ENCODE measurements at regions not wholly inside any gene's neighbourhood (a gene's known extent, or its start where the extent isn't known, plus 50 kb on each side); places are given as distances from the start of the nearest gene placed in this dataset.
A peak's percentile ranks its signal among the peaks of the same experiment; 100 is the strongest.
"Not testable (repeated sequence)": the region's sequence is repeated elsewhere in the genome, so short reads cannot be mapped to it uniquely, and the experiment has no call there.

DNA sequence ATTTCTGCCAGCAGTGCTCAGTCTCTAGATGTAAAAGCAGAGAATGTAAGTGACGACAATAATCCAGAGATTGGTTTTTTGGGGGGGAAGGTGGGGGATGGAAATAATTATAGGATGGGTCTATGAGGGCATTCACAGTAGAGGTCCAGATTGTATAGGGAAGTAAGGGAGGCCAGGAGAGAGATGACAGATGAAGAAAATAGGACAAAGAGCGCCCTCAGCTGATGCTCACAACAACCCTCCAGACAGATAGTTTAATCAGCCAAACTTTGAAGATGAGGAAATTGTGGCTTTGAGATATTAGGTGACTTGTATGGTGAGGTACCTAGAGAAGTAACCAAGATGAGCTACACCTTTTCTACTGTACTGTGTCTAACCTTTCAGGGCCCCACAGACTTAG is 137.9 kb downstream of the MAGEB17 start:
- Mint-ChIP-seq H3K4me3 (no peak overlapping the region), H3K9me3 (no peaks in the 10 kb centered on the region), H3K4me1 (ENCODE audit: low read depth) (no peaks in the 10 kb centered on the region), H3K36me3 (ENCODE audit: low read depth) (no peaks in the 10 kb centered on the region), H3K27me3 (peaks cover 10% of the 10 kb centered on the region), H3K27ac (no peak overlapping the region)

- peaks cover 6% of the 10 kb centered on the region for H3K27me3 Mint-ChIP-seq
- H3K27ac Mint-ChIP-seq = no peak overlapping the region
- H3K36me3 Mint-ChIP-seq (ENCODE audit: low read depth) = no peaks in the 10 kb centered on the region
- H3K9me3 Mint-ChIP-seq = no peaks in the 10 kb centered on the region
- no peak overlapping the region for H3K4me3 Mint-ChIP-seq
- no peaks in the 10 kb centered on the region for H3K4me1 Mint-ChIP-seq (ENCODE audit: low read depth)
Measured at GRCh38 chrX:16307950-16308349, 140.7 kb downstream of the MAGEB17 start.

DNA sequence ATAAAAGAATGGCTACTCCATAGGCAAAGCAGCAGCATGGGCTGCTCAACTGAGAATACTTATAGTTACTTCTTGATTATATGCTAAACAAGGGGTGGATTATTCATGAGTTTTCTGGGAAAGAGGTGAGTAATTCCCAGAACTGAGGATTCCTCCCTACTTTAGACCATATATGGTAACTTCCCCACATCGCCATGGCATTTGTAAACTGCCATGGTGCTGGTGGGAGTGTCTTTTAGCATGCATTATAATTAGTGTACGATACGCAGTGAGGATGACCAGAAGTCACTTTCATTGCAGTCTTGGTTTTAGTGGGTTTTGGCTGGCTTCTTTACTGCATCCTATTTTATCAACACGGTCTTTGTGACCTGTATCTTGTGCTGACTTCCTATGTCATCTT is 141.5 kb downstream of the MAGEB17 start:
- H3K4me1 Mint-ChIP-seq (ENCODE audit: low read depth) = no peaks in the 10 kb centered on the region
- no peak overlapping the region for H3K4me3 Mint-ChIP-seq
- H3K9me3 Mint-ChIP-seq = no peaks in the 10 kb centered on the region
- no peak overlapping the region for H3K27ac Mint-ChIP-seq
- peaks cover 6% of the 10 kb centered on the region for H3K27me3 Mint-ChIP-seq
- no peaks in the 10 kb centered on the region for H3K36me3 Mint-ChIP-seq (ENCODE audit: low read depth)

DNA sequence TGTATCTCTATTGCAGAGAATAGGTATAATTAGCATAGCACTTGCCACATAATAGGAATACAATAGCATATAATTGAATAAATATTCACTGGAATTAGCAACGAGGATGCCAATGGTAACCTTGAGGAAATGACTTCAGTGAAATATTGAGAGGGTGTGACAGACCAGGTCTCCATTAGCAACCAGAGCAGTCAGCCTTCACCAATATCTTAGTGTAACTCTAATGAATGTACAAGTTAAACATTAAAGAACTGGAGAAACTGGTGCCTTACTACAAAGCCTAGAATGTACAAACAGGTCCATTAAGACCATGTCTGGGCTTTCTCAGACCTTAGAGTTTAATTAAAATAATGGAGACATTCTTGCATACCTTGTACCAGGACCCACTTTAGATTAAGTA is 143.0 kb downstream of the MAGEB17 start:
- H3K27ac Mint-ChIP-seq = no peak overlapping the region
- H3K27me3 Mint-ChIP-seq = peaks cover 6% of the 10 kb centered on the region
- H3K36me3 Mint-ChIP-seq (ENCODE audit: low read depth) = no peaks in the 10 kb centered on the region
- no peaks in the 10 kb centered on the region for H3K9me3 Mint-ChIP-seq
- no peaks in the 10 kb centered on the region for H3K4me1 Mint-ChIP-seq (ENCODE audit: low read depth)
- H3K4me3 Mint-ChIP-seq = no peak overlapping the region

- Mint-ChIP-seq H3K27me3 (peaks cover 6% of the 10 kb centered on the region), H3K4me3 (no peak overlapping the region), H3K36me3 (ENCODE audit: low read depth) (no peaks in the 10 kb centered on the region), H3K9me3 (no peaks in the 10 kb centered on the region), H3K27ac (no peak overlapping the region), H3K4me1 (ENCODE audit: low read depth) (no peaks in the 10 kb centered on the region)
Measured at GRCh38 chrX:16311671-16312070, 144.4 kb downstream of the MAGEB17 start.

- Mint-ChIP-seq H3K27me3 (peaks cover 4% of the 10 kb centered on the region), H3K36me3 (ENCODE audit: low read depth) (no peaks in the 10 kb centered on the region), H3K9me3 (no peaks in the 10 kb centered on the region), H3K4me3 (no peak overlapping the region), H3K27ac (no peak overlapping the region), H3K4me1 (ENCODE audit: low read depth) (no peaks in the 10 kb centered on the region)
Measured at GRCh38 chrX:16312761-16313623, 145.7 kb downstream of the MAGEB17 start.

DNA sequence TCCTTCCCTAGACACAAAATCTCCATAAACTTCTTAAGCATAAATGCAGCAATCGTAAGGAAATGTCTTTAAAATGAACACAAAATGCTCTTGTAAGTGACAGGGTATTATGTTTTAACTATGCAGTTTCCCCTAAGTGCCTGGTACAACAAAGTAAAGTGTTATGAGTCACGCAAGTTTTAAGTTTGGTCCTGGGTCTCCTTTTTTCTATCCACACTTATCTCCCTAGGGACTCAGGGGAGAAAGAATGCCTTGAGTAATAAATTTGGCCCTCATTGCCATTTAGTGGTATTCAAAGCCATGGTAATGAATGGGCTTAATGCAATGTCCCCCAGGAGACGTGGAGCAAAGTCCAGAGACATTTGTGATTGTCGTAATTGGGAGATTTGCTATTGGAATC is 149.1 kb downstream of the MAGEB17 start:
- no peaks in the 10 kb centered on the region for H3K36me3 Mint-ChIP-seq (ENCODE audit: low read depth)
- H3K27me3 Mint-ChIP-seq = no peaks in the 10 kb centered on the region
- no peaks in the 10 kb centered on the region for H3K9me3 Mint-ChIP-seq
- no peak overlapping the region for H3K27ac Mint-ChIP-seq
- no peaks in the 10 kb centered on the region for H3K4me1 Mint-ChIP-seq (ENCODE audit: low read depth)
- no peak overlapping the region for H3K4me3 Mint-ChIP-seq

- no peaks in the 10 kb centered on the region for H3K4me1 Mint-ChIP-seq (ENCODE audit: low read depth)
- H3K9me3 Mint-ChIP-seq = no peaks in the 10 kb centered on the region
- no peak overlapping the region for H3K4me3 Mint-ChIP-seq
- no peaks in the 10 kb centered on the region for H3K27me3 Mint-ChIP-seq
- no peak overlapping the region for H3K27ac Mint-ChIP-seq
- no peaks in the 10 kb centered on the region for H3K36me3 Mint-ChIP-seq (ENCODE audit: low read depth)
Measured at GRCh38 chrX:16319929-16320328, 152.6 kb downstream of the MAGEB17 start.

GRCh38 chrX:16320765-16321355 is 153.6 kb downstream of the MAGEB17 start:
- no peaks in the 10 kb centered on the region for H3K9me3 Mint-ChIP-seq
- no peak overlapping the region for H3K27ac Mint-ChIP-seq
- no peaks in the 10 kb centered on the region for H3K4me1 Mint-ChIP-seq (ENCODE audit: low read depth)
- no peaks in the 10 kb centered on the region for H3K36me3 Mint-ChIP-seq (ENCODE audit: low read depth)
- no peaks in the 10 kb centered on the region for H3K27me3 Mint-ChIP-seq
- no peak overlapping the region for H3K4me3 Mint-ChIP-seq

- no peaks in the 10 kb centered on the region for H3K36me3 Mint-ChIP-seq (ENCODE audit: low read depth)
- no peak overlapping the region for H3K27ac Mint-ChIP-seq
- H3K4me1 Mint-ChIP-seq (ENCODE audit: low read depth) = peaks cover 5% of the 10 kb centered on the region
- H3K4me3 Mint-ChIP-seq = no peak overlapping the region
- no peaks in the 10 kb centered on the region for H3K9me3 Mint-ChIP-seq
- no peaks in the 10 kb centered on the region for H3K27me3 Mint-ChIP-seq
Measured at GRCh38 chrX:16333453-16333852, 166.2 kb downstream of the MAGEB17 start.

DNA sequence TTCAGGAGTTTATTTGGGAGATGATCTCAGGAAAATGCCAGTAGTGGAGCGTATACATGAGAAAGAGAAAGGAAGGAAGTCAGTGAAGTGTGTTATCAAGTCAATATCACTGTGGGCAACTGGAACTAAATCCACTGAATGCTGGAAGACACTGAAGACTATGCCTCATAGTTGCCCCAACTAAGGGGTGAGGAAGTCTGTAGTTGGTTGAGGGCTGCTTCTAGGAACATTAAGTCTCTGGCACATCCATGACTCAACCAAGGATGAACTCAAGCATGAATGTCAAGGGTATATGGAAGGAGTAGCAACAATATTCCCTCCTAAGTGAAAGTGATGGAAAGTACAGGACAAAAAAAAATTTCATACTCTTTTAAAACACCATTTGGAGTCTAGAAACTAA is 167.9 kb downstream of the MAGEB17 start:
- Mint-ChIP-seq H3K4me3 (no peak overlapping the region), H3K9me3 (no peaks in the 10 kb centered on the region), H3K36me3 (ENCODE audit: low read depth) (no peaks in the 10 kb centered on the region), H3K4me1 (ENCODE audit: low read depth) (peaks cover 5% of the 10 kb centered on the region), H3K27ac (peak overlapping the region; percentile 30), H3K27me3 (no peaks in the 10 kb centered on the region)

DNA sequence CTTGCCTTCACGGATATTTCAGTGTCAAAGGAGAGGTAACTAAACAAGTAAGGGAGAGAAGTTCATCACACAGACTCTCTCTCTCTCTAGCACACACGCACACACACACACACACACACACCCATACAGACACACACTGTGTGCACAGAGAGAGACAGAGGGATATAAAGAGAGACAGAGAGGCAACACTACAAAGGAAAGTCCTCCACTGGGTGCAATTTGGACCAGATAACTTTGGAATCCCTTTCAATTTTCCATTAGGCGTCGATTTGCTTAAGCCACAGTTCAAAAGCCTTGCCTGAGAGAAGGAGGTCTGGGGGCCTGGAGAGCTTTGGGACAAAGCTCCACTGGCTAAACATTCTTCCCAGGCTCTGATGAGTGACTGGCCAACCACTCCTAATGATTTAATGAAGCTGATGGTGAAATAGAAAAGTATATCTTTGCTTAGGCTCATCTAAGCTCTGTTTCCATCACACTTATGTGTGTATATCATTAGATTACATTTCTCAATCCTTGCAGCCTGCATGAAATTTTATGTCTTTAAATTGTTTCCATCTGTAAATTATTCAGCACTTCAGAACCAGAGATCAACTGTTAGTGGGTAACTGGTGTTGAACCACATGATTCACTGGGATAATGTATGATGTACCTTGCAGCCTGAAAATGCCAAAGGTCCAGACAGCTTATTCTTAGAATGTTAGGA is 180.8 kb downstream of the MAGEB17 start:
- H3K27me3 Mint-ChIP-seq = peaks cover 11% of the 10 kb centered on the region
- no peaks in the 10 kb centered on the region for H3K36me3 Mint-ChIP-seq (ENCODE audit: low read depth)
- H3K9me3 Mint-ChIP-seq = peaks cover 4% of the 10 kb centered on the region
- no peak overlapping the region for H3K4me3 Mint-ChIP-seq
- no peak overlapping the region for H3K27ac Mint-ChIP-seq
- H3K4me1 Mint-ChIP-seq (ENCODE audit: low read depth) = no peaks in the 10 kb centered on the region

DNA sequence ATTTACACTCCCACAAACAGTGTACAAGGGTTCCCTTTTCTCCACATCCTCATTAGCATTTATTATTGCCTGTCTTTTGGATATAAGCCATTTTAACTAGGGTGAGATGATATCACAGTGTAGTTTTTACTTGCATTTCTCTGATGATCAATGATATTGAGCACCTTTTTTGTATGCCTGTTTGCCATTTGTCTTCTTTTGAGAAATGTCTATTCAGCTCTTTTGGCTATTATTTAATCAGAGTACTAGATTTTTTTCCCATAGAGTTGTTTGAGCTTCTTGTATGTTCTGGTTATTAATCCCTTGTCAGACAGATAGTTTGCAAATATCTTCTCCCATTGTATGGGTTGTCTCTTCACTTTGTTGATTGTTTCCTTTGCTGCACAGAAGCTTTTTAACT is 190.6 kb downstream of the MAGEB17 start:
- Mint-ChIP-seq H3K36me3 (ENCODE audit: low read depth) (no peaks in the 10 kb centered on the region), H3K4me3 (no peak overlapping the region), H3K27ac (no peak overlapping the region), H3K27me3 (peaks cover 5% of the 10 kb centered on the region), H3K9me3 (no peaks in the 10 kb centered on the region), H3K4me1 (ENCODE audit: low read depth) (no peaks in the 10 kb centered on the region)

DNA sequence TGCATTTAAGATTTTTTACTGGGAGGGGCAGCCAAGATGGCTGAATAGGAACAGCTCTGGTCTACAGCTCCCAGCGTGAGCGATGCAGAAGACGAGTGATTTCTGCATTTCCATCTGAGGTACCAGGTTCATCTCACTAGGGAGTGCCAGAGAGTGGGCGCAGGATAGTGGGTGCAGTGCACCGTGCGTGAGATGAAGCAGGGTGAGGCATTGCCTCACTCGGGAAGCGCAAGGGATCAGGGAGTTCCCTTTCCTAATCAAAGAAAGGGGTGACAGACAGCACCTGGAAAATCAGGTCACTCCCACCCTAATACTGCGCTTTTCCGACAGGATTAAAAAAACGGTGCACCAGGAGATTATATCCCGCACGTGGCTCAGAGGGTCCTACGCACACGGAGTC is 192.8 kb downstream of the MAGEB17 start:
- not testable (repeated sequence) for H3K36me3 Mint-ChIP-seq (ENCODE audit: low read depth); H3K4me1 Mint-ChIP-seq (ENCODE audit: low read depth); H3K27ac Mint-ChIP-seq; H3K9me3 Mint-ChIP-seq; H3K4me3 Mint-ChIP-seq; H3K27me3 Mint-ChIP-seq

- H3K36me3 Mint-ChIP-seq (ENCODE audit: low read depth) = no peaks in the 10 kb centered on the region
- no peaks in the 10 kb centered on the region for H3K4me1 Mint-ChIP-seq (ENCODE audit: low read depth)
- no peaks in the 10 kb centered on the region for H3K27me3 Mint-ChIP-seq
- no peak overlapping the region for H3K27ac Mint-ChIP-seq
- H3K4me3 Mint-ChIP-seq = no peak overlapping the region
- H3K9me3 Mint-ChIP-seq = no peaks in the 10 kb centered on the region
Measured at GRCh38 chrX:16368696-16369095, 201.4 kb downstream of the MAGEB17 start.

All from stimulated activated naive CD8-positive, alpha-beta T cell treated with anti-CD3 and anti-CD28 coated beads, Interleukin-15, Interleukin-2, amounts not matched to agents 100 ng/mL and 50 ng/mL, for 24 hours (primary cell).